PFSK-1 (cell line): ENCODE measurements at regions not wholly inside any gene's neighbourhood (a gene's known extent, or its start where the extent isn't known, plus 50 kb on each side); places are given as distances from the start of the nearest gene placed in this dataset.

Source experiments
- FOXP2 ChIP-seq: optimal IDR thresholded peaks from 2 replicates; pipeline ENCODE3; 2011; ENCODE audit warnings: borderline replicate concordance, control low read depth, inconsistent platforms; ENCODE audit not compliant: insufficient read depth; ENCODE audit errors: extremely low read length, extremely low read depth
- POLR2AphosphoS5 ChIP-seq: IDR thresholded peaks from 2 replicates; pipeline ENCODE4 v1.6.1; 2012; ENCODE audit warnings: low read depth, mild to moderate bottlenecking, control low read depth, low read length, moderate library complexity
- REST ChIP-seq, 2 experiments: IDR thresholded peaks; 2 replicates each; pipeline versions ENCODE4 v1.6.1 to v1.8.0; 2011 to 2012; ENCODE audit warnings: low read depth in 2 of 2, low read length in 2 of 2, control low read depth in 1 of 2, inconsistent platforms in 1 of 2, mild to moderate bottlenecking in 1 of 2, moderate library complexity in 1 of 2; ENCODE audit not compliant: insufficient read depth in 1 of 2
- SIN3A ChIP-seq: IDR thresholded peaks from 2 replicates; pipeline ENCODE4 v1.6.1; 2012; ENCODE audit warnings: mild to moderate bottlenecking, low read length, moderate library complexity, borderline replicate concordance; ENCODE audit not compliant: insufficient read depth
- TAF1 ChIP-seq: IDR thresholded peaks from 2 replicates; pipeline ENCODE4 v1.6.1; 2012; ENCODE audit warnings: low read length, control low read depth, borderline replicate concordance; ENCODE audit not compliant: insufficient read depth

GRCh38 chr7:85405016-85405902 is 218.4 kb upstream of the SEMA3D start:
- TF ChIP-seq SIN3A (no peak), FOXP2 (no peak), POLR2AphosphoS5 (no peak), TAF1 (no peak), REST (IDR thresholded peaks at IDR 0.05; ENCODE audit: insufficient read depth in 1 of 2, low read depth in 2 of 2, low read length in 2 of 2) (no peak)

- TF ChIP-seq FOXP2 (no peak), TAF1 (no peak), POLR2AphosphoS5 (no peak), SIN3A (no peak), REST (IDR thresholded peaks at IDR 0.05; ENCODE audit: insufficient read depth in 1 of 2, low read depth in 2 of 2, low read length in 2 of 2) (no peak)
These were observed 209.8 kb upstream of the SEMA3D start for GRCh38 chr7:85396676-85397075.

- TF ChIP-seq FOXP2 (no peak), SIN3A (no peak), TAF1 (no peak), REST (IDR thresholded peaks at IDR 0.05; ENCODE audit: insufficient read depth in 1 of 2, low read depth in 2 of 2, low read length in 2 of 2) (no peak), POLR2AphosphoS5 (no peak)
These were observed 205.9 kb upstream of the SEMA3D start for GRCh38 chr7:85392789-85393188.

GRCh38 chr7:85392326-85392725 is 205.5 kb upstream of the SEMA3D start:
- TF ChIP-seq POLR2AphosphoS5, result no peak
- TF ChIP-seq REST (IDR thresholded peaks at IDR 0.05; ENCODE audit: insufficient read depth in 1 of 2, low read depth in 2 of 2, low read length in 2 of 2), result no peak
- no peak for TF ChIP-seq TAF1
- no peak for TF ChIP-seq FOXP2
- TF ChIP-seq SIN3A, result no peak
